SK-N-SH treated with all-trans-retinoic acid at 6 μM for 48 hours (cell line): ENCODE measurements at regions not wholly inside any gene's neighbourhood (a gene's known extent, or its start where the extent isn't known, plus 50 kb on each side); places are given as distances from the start of the nearest gene placed in this dataset.

ENCODE experiments used
- ARNTL ChIP-seq: fragments of 450-650 bp; formaldehyde crosslinking; IDR thresholded peaks from 2 replicates; pipeline ENCODE4 v1.5.0; 2020; ENCODE audit warnings: low read depth, mild to moderate bottlenecking, moderate library complexity, borderline replicate concordance
- CREB5 ChIP-seq: fragments of 250-450 bp; sonication (Bioruptor Pico); IDR thresholded peaks from 2 replicates; pipeline ENCODE4 v1.5.1; 2020; ENCODE audit warnings: low read depth, mild to moderate bottlenecking, moderate library complexity
- CSDC2 ChIP-seq: fragments of 250-450 bp; sonication (Bioruptor Pico); IDR thresholded peaks from 2 replicates; pipeline ENCODE4 v1.5.0; 2020; ENCODE audit warnings: mild to moderate bottlenecking, moderate library complexity
- ESRRG ChIP-seq: fragments of 250-450 bp; sonication (Bioruptor Pico); IDR thresholded peaks from 2 replicates; pipeline ENCODE4 v1.6.1; 2021; ENCODE audit warnings: mild to moderate bottlenecking
- PATZ1 ChIP-seq: fragments of 250-450 bp; sonication (Bioruptor Pico); IDR thresholded peaks from 2 replicates; pipeline ENCODE4 v1.8.0; 2020; ENCODE audit warnings: mild to moderate bottlenecking, moderate library complexity, borderline replicate concordance
- RARB ChIP-seq: fragments of 250-450 bp; sonication (Bioruptor Pico); IDR thresholded peaks from 2 replicates; pipeline ENCODE4 v1.8.0; 2021; ENCODE audit warnings: mild to moderate bottlenecking, moderate library complexity
- TSHZ2 ChIP-seq: fragments of 250-450 bp; sonication (Bioruptor Pico); IDR thresholded peaks from 2 replicates; pipeline ENCODE4 v1.5.0; 2020; ENCODE audit warnings: mild to moderate bottlenecking, moderate library complexity
- ZFP30 ChIP-seq: fragments of 450-650 bp; formaldehyde crosslinking; IDR thresholded peaks from 2 replicates; pipeline ENCODE4 v1.5.0; 2022; ENCODE audit warnings: mild to moderate bottlenecking, moderate library complexity
- ZNF8 ChIP-seq: fragments of 450-650 bp; formaldehyde crosslinking; IDR thresholded peaks from 2 replicates; pipeline ENCODE4 v1.5.0; 2020; ENCODE audit warnings: mild to moderate bottlenecking, moderate library complexity

GRCh38 chr4:59044286-59044900, 1934.2 kb upstream of the IGFBP7 start:
- TF ChIP-seq RARB (CRISPR knock-in tag) (no peak), PATZ1 (CRISPR knock-in tag) (no peak), ZFP30 (CRISPR knock-in tag) (no peak), ESRRG (CRISPR knock-in tag) (no peak), ZNF8 (CRISPR knock-in tag) (no peak), CREB5 (CRISPR knock-in tag) (no peak), ARNTL (CRISPR knock-in tag) (no peak), TSHZ2 (CRISPR knock-in tag) (no peak), CSDC2 (CRISPR knock-in tag) (no peak)
